Keratinocyte (primary cell): ENCODE measurements at regions not wholly inside any gene's neighbourhood (a gene's known extent, or its start where the extent isn't known, plus 50 kb on each side); places are given as distances from the start of the nearest gene placed in this dataset.

Experiments used
- DNase-seq: peaks from one replicate; pipeline ENCODE4 v3.0.0-alpha.2; 2011; ENCODE audit warnings: low read depth, missing footprints, low spot score
- FAIRE-seq: peaks from 2 replicates; lab custom pipeline; 2011; peaks lifted over from hg19 to GRCh38; lab: Jason Lieb, UNC
- H2AFZ ChIP-seq: 2 replicates; pipeline ENCODE4 v1.6.0; 2012; ENCODE audit warnings: low read length, control low read depth, inconsistent platforms; ENCODE audit not compliant: control insufficient read depth
- H3K27ac ChIP-seq: 2 replicates; pipeline ENCODE4 v1.5.1; 2011; ENCODE audit warnings: low read length; ENCODE audit not compliant: control insufficient read depth, insufficient read depth
- H3K27me3 ChIP-seq: 3 replicates; pipeline ENCODE4 v1.6.0; 2011; ENCODE audit warnings: low read length; ENCODE audit not compliant: control insufficient read depth, insufficient read depth; ENCODE audit errors: extremely low read depth
- H3K36me3 ChIP-seq, 2 experiments: 2 replicates in 1 of 2; 3 replicates in 1 of 2; pipeline ENCODE4 v1.5.1; 2011; ENCODE audit warnings: low read length in 2 of 2, mild to moderate bottlenecking in 1 of 2; ENCODE audit not compliant: control insufficient read depth in 2 of 2, insufficient read depth in 2 of 2; ENCODE audit errors: extremely low read depth in 1 of 2
- H3K4me1 ChIP-seq: 3 replicates; pipeline ENCODE4 v1.5.1; 2011; ENCODE audit warnings: low read length; ENCODE audit not compliant: control insufficient read depth, insufficient read depth; ENCODE audit errors: extremely low read depth
- H3K4me2 ChIP-seq: 3 replicates; pipeline ENCODE4 v1.6.0; 2011; ENCODE audit warnings: low read depth, low read length; ENCODE audit not compliant: control insufficient read depth, insufficient read depth; ENCODE audit errors: extremely low read depth
- H3K4me3 ChIP-seq, 3 experiments: fragments of 200-600 bp in 1 of 3; sonication (generic) in 1 of 3; 2 replicates in 2 of 3; 3 replicates in 1 of 3; pipeline ENCODE4 v1.5.1; 2011 to 2016; ENCODE audit warnings: low read length in 3 of 3, mild to moderate bottlenecking in 3 of 3, control low read depth in 2 of 3, inconsistent platforms in 1 of 3, low read depth in 1 of 3, mixed read lengths in 1 of 3, mixed run types in 1 of 3, moderate library complexity in 1 of 3; ENCODE audit not compliant: control insufficient read depth in 2 of 3, insufficient read depth in 2 of 3; ENCODE audit errors: extremely low read depth in 1 of 3
- H3K79me2 ChIP-seq: 2 replicates; pipeline ENCODE4 v1.6.0; 2012; ENCODE audit warnings: low read length; ENCODE audit not compliant: control insufficient read depth, insufficient read depth
- H3K9ac ChIP-seq: 3 replicates; pipeline ENCODE4 v1.6.0; 2011; ENCODE audit warnings: low read length; ENCODE audit not compliant: control insufficient read depth, insufficient read depth; ENCODE audit errors: extremely low read depth
- H3K9me1 ChIP-seq: 3 replicates; pipeline ENCODE4 v1.6.0; 2011; ENCODE audit warnings: low read length; ENCODE audit not compliant: control insufficient read depth, insufficient read depth; ENCODE audit errors: extremely low read depth
- H3K9me3 ChIP-seq: 2 replicates; pipeline ENCODE4 v1.5.1; 2012; ENCODE audit warnings: low read depth, low read length; ENCODE audit not compliant: control insufficient read depth
- H4K20me1 ChIP-seq: 3 replicates; pipeline ENCODE4 v1.6.0; 2011; ENCODE audit warnings: low read length; ENCODE audit not compliant: control insufficient read depth, insufficient read depth; ENCODE audit errors: extremely low read depth
- CTCF ChIP-seq, 3 experiments: IDR thresholded peaks in 1 of 3; conservative IDR thresholded peaks in 1 of 3; optimal IDR thresholded peaks in 1 of 3; 2 replicates in 2 of 3; 3 replicates in 1 of 3; pipeline versions ENCODE3 to v1.5.1; 2011; ENCODE audit warnings: low read length in 3 of 3, mild to moderate bottlenecking in 3 of 3, moderate library complexity in 2 of 3, control low read depth in 1 of 3, inconsistent platforms in 1 of 3; ENCODE audit not compliant: insufficient read depth in 2 of 3; ENCODE audit errors: extremely low read depth in 1 of 3
- EZH2 ChIP-seq: IDR thresholded peaks from one replicate; pipeline ENCODE4 v1.6.1; 2012; ENCODE audit warnings: inconsistent platforms, mild to moderate bottlenecking, low read length, moderate library complexity
- dilution Hi-C: fragments of 300-500 bp; cut with MboI; formaldehyde crosslinking; loops from one replicate; pipeline ENCODE4 v1.7.0; 2020; ENCODE audit warnings: low sequenced_read_pairs; ENCODE audit not compliant: extremely low pct_ligation_motif_present

GRCh38 chr2:8622924-8623465 lies 58.9 kb upstream of the ID2 start:
- no peaks in the 10 kb centered on the region for H3K4me1 ChIP-seq
- no peak overlapping the region for H3K27ac ChIP-seq
- H2AFZ ChIP-seq, result no peak overlapping the region
- no peak for TF ChIP-seq EZH2
- no peak for TF ChIP-seq CTCF (optimal IDR thresholded peaks at IDR 0.05 in 1 of 3, IDR thresholded peaks at IDR 0.05 in 1 of 3, conservative IDR thresholded peaks at IDR 0.05 in 1 of 3; ENCODE audit: extremely low read depth in 1 of 3, insufficient read depth in 2 of 3, low read length in 3 of 3)
- no peaks in the 10 kb centered on the region for H4K20me1 ChIP-seq
- H3K4me3 ChIP-seq, result no peak overlapping the region
- DNase-seq (no peak), FAIRE-seq (no peak)
- H3K9me3 ChIP-seq, result no peaks in the 10 kb centered on the region
- dilution Hi-C loops, result no loop called here
- no peak overlapping the region for H3K4me2 ChIP-seq
- H3K36me3 ChIP-seq, result no peaks in the 10 kb centered on the region
- H3K79me2 ChIP-seq, result no peaks in the 10 kb centered on the region
- no peaks in the 10 kb centered on the region for H3K9me1 ChIP-seq
- H3K9ac ChIP-seq, result no peak overlapping the region
- no peaks in the 10 kb centered on the region for H3K27me3 ChIP-seq

GRCh38 chr2:8623576-8623957 lies 58.3 kb upstream of the ID2 start:
- Histone ChIP-seq H2AFZ (no peak overlapping the region), H3K4me1 (no peaks in the 10 kb centered on the region), H3K4me2 (no peak overlapping the region), H3K9me3 (no peaks in the 10 kb centered on the region), H3K79me2 (no peaks in the 10 kb centered on the region), H3K9me1 (no peaks in the 10 kb centered on the region), H3K27me3 (no peaks in the 10 kb centered on the region), H3K4me3 (no peak overlapping the region), H3K27ac (no peak overlapping the region), H4K20me1 (no peaks in the 10 kb centered on the region), H3K36me3 (no peaks in the 10 kb centered on the region), H3K9ac (no peak overlapping the region)
- DNase-seq (no peak), FAIRE-seq (no peak)
- dilution Hi-C loops, result no loop called here
- TF ChIP-seq EZH2 (no peak), CTCF (optimal IDR thresholded peaks at IDR 0.05 in 1 of 3, IDR thresholded peaks at IDR 0.05 in 1 of 3, conservative IDR thresholded peaks at IDR 0.05 in 1 of 3; ENCODE audit: extremely low read depth in 1 of 3, insufficient read depth in 2 of 3, low read length in 3 of 3) (no peak)
